HEK293 (cell line): ENCODE measurements at regions not wholly inside any gene's neighbourhood (a gene's known extent, or its start where the extent isn't known, plus 50 kb on each side); places are given as distances from the start of the nearest gene placed in this dataset.

Experiments used
- CTCF ChIA-PET: fragments of 350-600 bp; formaldehyde crosslinking; extraction: SDS; loops from one replicate; lab custom pipeline; 2021; ENCODE audit warnings: antibody characterized with exemption; lab: Yijun Ruan, JAX
- POLR2A ChIA-PET: fragments of 300-600 bp; formaldehyde crosslinking; extraction: SDS; loops from one replicate; lab custom pipeline; 2020; ENCODE audit warnings: antibody characterized with exemption, inconsistent platforms; lab: Yijun Ruan, JAX
- H3K27ac ChIP-seq: fragments of 200-500 bp; sonication (Bioruptor generic); 2 replicates; pipeline ENCODE4 v1.5.1; 2014; ENCODE audit warnings: low read depth, low read length, control low read depth, inconsistent platforms; ENCODE audit errors: extremely low read depth
- H3K36me3 ChIP-seq, 2 experiments: fragments of 200-500 bp in 1 of 2; sonication (Bioruptor generic) in 1 of 2; 1 replicate in 1 of 2; 2 replicates in 1 of 2; pipeline ENCODE4 v1.5.1; 2014 to 2017; ENCODE audit warnings: inconsistent platforms in 2 of 2, low read length in 2 of 2; ENCODE audit not compliant: control insufficient read depth in 2 of 2, insufficient read depth in 1 of 2
- H3K4me1 ChIP-seq: fragments of 200-500 bp; sonication (Bioruptor generic); 2 replicates; pipeline ENCODE4 v1.5.1; 2014; ENCODE audit warnings: mild to moderate bottlenecking, low read length, inconsistent platforms; ENCODE audit not compliant: control insufficient read depth, insufficient read depth
- H3K4me3 ChIP-seq: 2 replicates; pipeline ENCODE4 v1.5.1; 2011; ENCODE audit warnings: low read depth, mild to moderate bottlenecking, control low read depth, low read length, moderate library complexity
- H3K9me3 ChIP-seq: fragments of 200-500 bp; sonication (Bioruptor generic); 2 replicates; pipeline ENCODE4 v1.5.1; 2014; ENCODE audit warnings: low read depth, low read length, inconsistent platforms; ENCODE audit not compliant: control insufficient read depth, insufficient read depth
- KLF7 ChIP-seq: fragments of 450-650 bp; formaldehyde crosslinking; IDR thresholded peaks from 2 replicates; pipeline ENCODE4 v1.5.1; 2016; ENCODE audit warnings: missing biosample characterization, missing genetic modification characterization, borderline replicate concordance
- OVOL3 ChIP-seq: fragments of 450-650 bp; formaldehyde crosslinking; IDR thresholded peaks from 2 replicates; pipeline ENCODE4 v1.5.1; 2016; ENCODE audit warnings: missing biosample characterization, missing genetic modification characterization
- RBAK ChIP-seq: fragments of 450-650 bp; formaldehyde crosslinking; IDR thresholded peaks from 2 replicates; pipeline ENCODE4 v1.5.1; 2016; ENCODE audit warnings: missing biosample characterization, missing genetic modification characterization
- YY2 ChIP-seq: fragments of 450-650 bp; formaldehyde crosslinking; IDR thresholded peaks from 2 replicates; pipeline ENCODE4 v1.5.1; 2016; ENCODE audit warnings: missing biosample characterization, missing genetic modification characterization
- ZBTB8A ChIP-seq: fragments of 450-650 bp; formaldehyde crosslinking; IDR thresholded peaks from 2 replicates; pipeline ENCODE4 v1.5.1; 2016; ENCODE audit warnings: missing biosample characterization, missing genetic modification characterization
- ZNF112 ChIP-seq: fragments of 450-650 bp; formaldehyde crosslinking; IDR thresholded peaks from 2 replicates; pipeline ENCODE4 v1.5.0; 2017; ENCODE audit warnings: missing biosample characterization, missing genetic modification characterization
- ZNF114 ChIP-seq: fragments of 450-650 bp; formaldehyde crosslinking; IDR thresholded peaks from 2 replicates; pipeline ENCODE4 v1.5.0; 2017; ENCODE audit warnings: missing biosample characterization, missing genetic modification characterization
- ZNF157 ChIP-seq: fragments of 450-650 bp; formaldehyde crosslinking; IDR thresholded peaks from 2 replicates; pipeline ENCODE4 v1.5.1; 2016; ENCODE audit warnings: missing biosample characterization, missing genetic modification characterization
- ZNF19 ChIP-seq: fragments of 450-650 bp; formaldehyde crosslinking; IDR thresholded peaks from 2 replicates; pipeline ENCODE4; 2016; ENCODE audit warnings: missing biosample characterization, missing genetic modification characterization, low read depth
- ZNF2 ChIP-seq: fragments of 450-650 bp; formaldehyde crosslinking; IDR thresholded peaks from 2 replicates; pipeline ENCODE4 v1.5.1; 2016; ENCODE audit warnings: missing biosample characterization, missing genetic modification characterization
- ZNF274 ChIP-seq, 2 experiments: fragments of 200-500 bp in 1 of 2; fragments of 450-650 bp in 1 of 2; sonication (Bioruptor generic) in 1 of 2; formaldehyde crosslinking in 1 of 2; IDR thresholded peaks; 2 replicates each; pipeline versions ENCODE4 v1.5.1 to v1.6.1; 2014 to 2016; ENCODE audit warnings: borderline replicate concordance in 1 of 2, inconsistent platforms in 1 of 2, low read length in 1 of 2, missing biosample characterization in 1 of 2, missing genetic modification characterization in 1 of 2
- ZNF302 ChIP-seq: fragments of 450-650 bp; formaldehyde crosslinking; IDR thresholded peaks from 2 replicates; pipeline ENCODE4 v1.5.1; 2016; ENCODE audit warnings: missing biosample characterization, missing genetic modification characterization, low read depth
- ZNF354C ChIP-seq: fragments of 450-650 bp; formaldehyde crosslinking; IDR thresholded peaks from 2 replicates; pipeline ENCODE4 v1.5.1; 2016; ENCODE audit warnings: missing biosample characterization, missing genetic modification characterization, low read depth, borderline replicate concordance
- ZNF560 ChIP-seq: fragments of 450-650 bp; formaldehyde crosslinking; IDR thresholded peaks from 2 replicates; pipeline ENCODE4 v1.5.1; 2017; ENCODE audit warnings: missing biosample characterization, missing genetic modification characterization, borderline replicate concordance
- ZNF791 ChIP-seq: fragments of 450-650 bp; formaldehyde crosslinking; IDR thresholded peaks from 2 replicates; pipeline ENCODE4 v1.5.1; 2016; ENCODE audit warnings: missing biosample characterization, missing genetic modification characterization
- ZNF830 ChIP-seq: fragments of 450-650 bp; IDR thresholded peaks from 2 replicates; pipeline ENCODE4 v1.5.0; 2018; ENCODE audit warnings: missing biosample characterization, missing genetic modification characterization, low read depth, mild to moderate bottlenecking, moderate library complexity
- TF ChIP-seq, protein P1 (sequence below): fragments of 450-650 bp; formaldehyde crosslinking; IDR thresholded peaks from 2 replicates; pipeline ENCODE4 v1.5.1; 2016; ENCODE audit warnings: missing biosample characterization, missing genetic modification characterization
- TF ChIP-seq, protein P2 (sequence below): fragments of 450-650 bp; formaldehyde crosslinking; IDR thresholded peaks from 2 replicates; pipeline ENCODE4 v1.5.1; 2017; ENCODE audit warnings: missing biosample characterization, missing genetic modification characterization
- TF ChIP-seq, protein P3 (sequence below): fragments of 450-650 bp; formaldehyde crosslinking; IDR thresholded peaks from 2 replicates; pipeline ENCODE4 v1.5.1; 2016; ENCODE audit warnings: missing biosample characterization, missing genetic modification characterization
- TF ChIP-seq, protein P4 (sequence below): fragments of 450-650 bp; formaldehyde crosslinking; IDR thresholded peaks from 2 replicates; pipeline ENCODE4 v1.5.1; 2016; ENCODE audit warnings: missing biosample characterization, missing genetic modification characterization
- TF ChIP-seq, protein P5 (sequence below): fragments of 450-650 bp; formaldehyde crosslinking; IDR thresholded peaks from 2 replicates; pipeline ENCODE4 v1.5.1; 2016; ENCODE audit warnings: missing biosample characterization, missing genetic modification characterization
- TF ChIP-seq, protein P6 (sequence below): fragments of 450-650 bp; formaldehyde crosslinking; IDR thresholded peaks from 2 replicates; pipeline ENCODE4 v1.5.1; 2016; ENCODE audit warnings: missing biosample characterization, missing genetic modification characterization

DNA sequence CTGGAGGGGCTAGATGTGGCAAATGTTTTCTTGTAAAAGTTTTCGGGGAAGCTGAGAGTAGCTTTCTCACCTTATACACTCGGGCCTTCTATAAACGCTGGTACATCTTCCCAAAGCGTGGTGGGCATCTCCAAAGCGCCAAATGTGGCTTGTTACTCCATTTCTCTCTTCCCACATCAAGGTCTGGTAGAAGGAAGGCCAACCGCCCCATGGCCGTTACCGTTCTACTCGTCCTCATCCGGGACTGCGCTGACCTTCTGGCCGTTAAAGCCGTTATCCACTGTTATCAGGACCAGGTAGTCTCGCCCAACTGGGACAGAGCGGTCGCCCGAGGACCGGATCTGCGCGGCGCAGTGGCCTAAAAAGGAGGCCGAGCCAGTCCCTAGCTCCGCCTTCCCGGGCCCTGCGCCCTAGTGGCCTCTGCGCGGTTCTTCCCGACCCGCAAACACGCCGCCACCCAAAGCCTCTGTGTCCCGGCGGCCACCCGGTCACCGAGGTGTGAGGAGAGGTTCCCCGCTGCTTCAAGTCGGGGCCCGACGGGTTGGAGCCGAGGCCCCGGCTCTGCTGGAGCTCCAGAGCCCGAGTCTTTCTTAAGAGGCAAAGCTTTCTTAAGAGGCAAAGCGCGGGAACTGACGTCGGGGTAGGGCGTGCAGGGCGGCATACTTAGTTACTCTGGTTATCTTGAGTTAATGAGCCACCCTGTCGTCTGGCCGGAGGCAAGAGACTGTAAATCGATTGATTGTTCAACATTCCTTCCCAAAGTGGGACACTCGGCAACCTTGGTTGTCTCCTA lies 90.5 kb downstream of the GPX5 start:
- CTCF ChIA-PET, result no interaction called here
- Histone ChIP-seq H3K36me3 (no peaks in the 10 kb centered on the region), H3K27ac (no peak overlapping the region)
- TF ChIP-seq YY2 (no peak), ZBTB8A (tag by site-specific recombination) (no peak), ZNF2 (tag by site-specific recombination) (no peak), ZNF114 (tag by site-specific recombination) (no peak), ZNF302 (no peak), ZNF830 (tag by site-specific recombination) (no peak), ZNF112 (tag by site-specific recombination) (no peak), OVOL3 (no peak), ZNF354C (tag by site-specific recombination) (no peak), RBAK (tag by site-specific recombination) (no peak)
- TF ChIP-seq, protein P1, sequence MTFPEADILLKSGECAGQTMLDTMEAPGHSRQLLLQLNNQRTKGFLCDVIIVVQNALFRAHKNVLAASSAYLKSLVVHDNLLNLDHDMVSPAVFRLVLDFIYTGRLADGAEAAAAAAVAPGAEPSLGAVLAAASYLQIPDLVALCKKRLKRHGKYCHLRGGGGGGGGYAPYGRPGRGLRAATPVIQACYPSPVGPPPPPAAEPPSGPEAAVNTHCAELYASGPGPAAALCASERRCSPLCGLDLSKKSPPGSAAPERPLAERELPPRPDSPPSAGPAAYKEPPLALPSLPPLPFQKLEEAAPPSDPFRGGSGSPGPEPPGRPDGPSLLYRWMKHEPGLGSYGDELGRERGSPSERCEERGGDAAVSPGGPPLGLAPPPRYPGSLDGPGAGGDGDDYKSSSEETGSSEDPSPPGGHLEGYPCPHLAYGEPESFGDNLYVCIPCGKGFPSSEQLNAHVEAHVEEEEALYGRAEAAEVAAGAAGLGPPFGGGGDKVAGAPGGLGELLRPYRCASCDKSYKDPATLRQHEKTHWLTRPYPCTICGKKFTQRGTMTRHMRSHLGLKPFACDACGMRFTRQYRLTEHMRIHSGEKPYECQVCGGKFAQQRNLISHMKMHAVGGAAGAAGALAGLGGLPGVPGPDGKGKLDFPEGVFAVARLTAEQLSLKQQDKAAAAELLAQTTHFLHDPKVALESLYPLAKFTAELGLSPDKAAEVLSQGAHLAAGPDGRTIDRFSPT (tag by site-specific recombination), result no peak
- TF ChIP-seq, protein P2, sequence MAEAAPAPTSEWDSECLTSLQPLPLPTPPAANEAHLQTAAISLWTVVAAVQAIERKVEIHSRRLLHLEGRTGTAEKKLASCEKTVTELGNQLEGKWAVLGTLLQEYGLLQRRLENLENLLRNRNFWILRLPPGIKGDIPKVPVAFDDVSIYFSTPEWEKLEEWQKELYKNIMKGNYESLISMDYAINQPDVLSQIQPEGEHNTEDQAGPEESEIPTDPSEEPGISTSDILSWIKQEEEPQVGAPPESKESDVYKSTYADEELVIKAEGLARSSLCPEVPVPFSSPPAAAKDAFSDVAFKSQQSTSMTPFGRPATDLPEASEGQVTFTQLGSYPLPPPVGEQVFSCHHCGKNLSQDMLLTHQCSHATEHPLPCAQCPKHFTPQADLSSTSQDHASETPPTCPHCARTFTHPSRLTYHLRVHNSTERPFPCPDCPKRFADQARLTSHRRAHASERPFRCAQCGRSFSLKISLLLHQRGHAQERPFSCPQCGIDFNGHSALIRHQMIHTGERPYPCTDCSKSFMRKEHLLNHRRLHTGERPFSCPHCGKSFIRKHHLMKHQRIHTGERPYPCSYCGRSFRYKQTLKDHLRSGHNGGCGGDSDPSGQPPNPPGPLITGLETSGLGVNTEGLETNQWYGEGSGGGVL (tag by site-specific recombination), result no peak
- TF ChIP-seq, protein P3, sequence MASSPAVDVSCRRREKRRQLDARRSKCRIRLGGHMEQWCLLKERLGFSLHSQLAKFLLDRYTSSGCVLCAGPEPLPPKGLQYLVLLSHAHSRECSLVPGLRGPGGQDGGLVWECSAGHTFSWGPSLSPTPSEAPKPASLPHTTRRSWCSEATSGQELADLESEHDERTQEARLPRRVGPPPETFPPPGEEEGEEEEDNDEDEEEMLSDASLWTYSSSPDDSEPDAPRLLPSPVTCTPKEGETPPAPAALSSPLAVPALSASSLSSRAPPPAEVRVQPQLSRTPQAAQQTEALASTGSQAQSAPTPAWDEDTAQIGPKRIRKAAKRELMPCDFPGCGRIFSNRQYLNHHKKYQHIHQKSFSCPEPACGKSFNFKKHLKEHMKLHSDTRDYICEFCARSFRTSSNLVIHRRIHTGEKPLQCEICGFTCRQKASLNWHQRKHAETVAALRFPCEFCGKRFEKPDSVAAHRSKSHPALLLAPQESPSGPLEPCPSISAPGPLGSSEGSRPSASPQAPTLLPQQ (tag by site-specific recombination), result no peak
- TF ChIP-seq, all 188 proteins: peak for 0
- H3K4me3 ChIP-seq, result no peak overlapping the region
- H3K4me1 ChIP-seq, result no peaks in the 10 kb centered on the region
- POLR2A ChIA-PET, result no interaction called here
- H3K9me3 ChIP-seq, result no peaks in the 10 kb centered on the region

DNA sequence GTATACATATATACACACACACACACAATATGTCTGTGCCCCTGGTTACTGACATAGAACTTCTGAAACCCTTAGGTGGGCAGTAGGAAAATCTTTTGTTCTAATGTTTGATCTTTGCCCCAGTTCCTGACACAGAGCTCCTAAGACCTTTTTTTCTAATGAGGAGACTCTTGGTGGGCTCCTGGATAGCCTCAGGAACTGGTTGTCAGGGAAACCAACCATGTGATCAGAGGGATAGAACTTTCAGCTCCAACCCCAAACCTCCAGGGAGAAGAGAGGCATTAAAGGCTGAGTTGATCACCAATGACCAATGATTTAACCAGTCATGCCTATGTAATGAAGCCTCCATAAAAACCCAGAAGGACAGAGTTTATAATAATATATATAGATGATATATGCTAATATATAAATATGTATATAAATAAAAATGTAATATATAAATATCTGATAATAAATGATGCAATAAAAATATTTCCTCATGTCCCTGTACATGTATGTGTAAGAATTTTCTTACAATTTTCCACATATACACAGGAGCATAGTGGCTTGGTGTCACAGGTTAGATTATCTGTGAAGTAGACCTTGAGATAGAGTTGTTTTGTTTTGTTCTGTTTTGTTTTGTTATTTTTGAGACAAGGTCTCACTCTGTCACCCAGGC lies 93.3 kb downstream of the GPX5 start:
- ChIA-PET POLR2A (interaction anchor here (0.6 kb wide), 1 partner anchor 16 kb away, joined by 3 read pairs; no protein-coding TSS in a partner anchor), CTCF (interaction anchor here (0.6 to 1.8 kb wide), 3 partner anchors 10 to 34 kb away, joined by 3 to 7 read pairs (median 4); no protein-coding TSS in a partner anchor)
- TF ChIP-seq, protein P4, sequence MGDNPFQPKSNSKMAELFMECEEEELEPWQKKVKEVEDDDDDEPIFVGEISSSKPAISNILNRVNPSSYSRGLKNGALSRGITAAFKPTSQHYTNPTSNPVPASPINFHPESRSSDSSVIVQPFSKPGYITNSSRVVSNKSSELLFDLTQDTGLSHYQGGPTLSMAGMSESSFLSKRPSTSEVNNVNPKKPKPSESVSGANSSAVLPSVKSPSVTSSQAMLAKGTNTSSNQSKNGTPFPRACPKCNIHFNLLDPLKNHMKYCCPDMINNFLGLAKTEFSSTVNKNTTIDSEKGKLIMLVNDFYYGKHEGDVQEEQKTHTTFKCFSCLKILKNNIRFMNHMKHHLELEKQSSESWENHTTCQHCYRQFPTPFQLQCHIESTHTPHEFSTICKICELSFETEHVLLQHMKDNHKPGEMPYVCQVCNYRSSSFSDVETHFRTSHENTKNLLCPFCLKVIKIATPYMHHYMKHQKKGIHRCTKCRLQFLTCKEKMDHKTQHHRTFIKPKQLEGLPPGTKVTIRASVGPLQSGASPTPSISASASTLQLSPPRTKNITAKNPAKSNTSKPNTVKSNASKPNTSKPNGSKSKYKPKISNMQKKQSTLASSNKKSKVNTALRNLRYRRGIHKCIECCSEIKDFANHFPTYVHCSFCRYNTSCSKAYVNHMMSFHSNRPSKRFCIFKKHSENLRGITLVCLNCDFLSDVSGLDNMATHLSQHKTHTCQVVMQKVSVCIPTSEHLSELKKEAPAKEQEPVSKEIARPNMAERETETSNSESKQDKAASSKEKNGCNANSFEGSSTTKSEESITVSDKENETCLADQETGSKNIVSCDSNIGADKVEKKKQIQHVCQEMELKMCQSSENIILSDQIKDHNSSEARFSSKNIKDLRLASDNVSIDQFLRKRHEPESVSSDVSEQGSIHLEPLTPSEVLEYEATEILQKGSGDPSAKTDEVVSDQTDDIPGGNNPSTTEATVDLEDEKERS, result no peak
- TF ChIP-seq KLF7 (tag by site-specific recombination), result no peak
- TF ChIP-seq ZNF19, result no peak
- TF ChIP-seq ZNF274 (IDR thresholded peaks at IDR 0.05; ENCODE audit: low read length), result no peak
- no peak for TF ChIP-seq ZNF274 (tag by site-specific recombination; IDR thresholded peaks at IDR 0.05; ENCODE audit: borderline replicate concordance)
- no peak for TF ChIP-seq ZNF560 (tag by site-specific recombination)
- TF ChIP-seq, protein P5, sequence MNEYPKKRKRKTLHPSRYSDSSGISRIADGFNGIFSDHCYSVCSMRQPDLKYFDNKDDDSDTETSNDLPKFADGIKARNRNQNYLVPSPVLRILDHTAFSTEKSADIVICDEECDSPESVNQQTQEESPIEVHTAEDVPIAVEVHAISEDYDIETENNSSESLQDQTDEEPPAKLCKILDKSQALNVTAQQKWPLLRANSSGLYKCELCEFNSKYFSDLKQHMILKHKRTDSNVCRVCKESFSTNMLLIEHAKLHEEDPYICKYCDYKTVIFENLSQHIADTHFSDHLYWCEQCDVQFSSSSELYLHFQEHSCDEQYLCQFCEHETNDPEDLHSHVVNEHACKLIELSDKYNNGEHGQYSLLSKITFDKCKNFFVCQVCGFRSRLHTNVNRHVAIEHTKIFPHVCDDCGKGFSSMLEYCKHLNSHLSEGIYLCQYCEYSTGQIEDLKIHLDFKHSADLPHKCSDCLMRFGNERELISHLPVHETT, result no peak
- no peak for TF ChIP-seq YY2
- TF ChIP-seq ZNF157 (tag by site-specific recombination), result no peak
- TF ChIP-seq, protein P6, sequence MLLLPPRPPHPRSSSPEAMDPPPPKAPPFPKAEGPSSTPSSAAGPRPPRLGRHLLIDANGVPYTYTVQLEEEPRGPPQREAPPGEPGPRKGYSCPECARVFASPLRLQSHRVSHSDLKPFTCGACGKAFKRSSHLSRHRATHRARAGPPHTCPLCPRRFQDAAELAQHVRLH (tag by site-specific recombination), result no peak
- no peak for TF ChIP-seq ZNF791 (tag by site-specific recombination)
- no peaks in the 10 kb centered on the region for H3K36me3 ChIP-seq
- H3K27ac ChIP-seq, result no peak overlapping the region
- H3K4me1 ChIP-seq, result no peaks in the 10 kb centered on the region
- H3K4me3 ChIP-seq, result no peak overlapping the region
- H3K9me3 ChIP-seq, result no peaks in the 10 kb centered on the region
